HG03159 (cell line): ENCODE measurements at regions not wholly inside any gene's neighbourhood (a gene's known extent, or its start where the extent isn't known, plus 50 kb on each side); places are given as distances from the start of the nearest gene placed in this dataset.
"Not testable (repeated sequence)": the region's sequence is repeated elsewhere in the genome, so short reads cannot be mapped to it uniquely, and the experiment has no call there.

Source experiments
- ATAC-seq: cut with Tn5 transposase; IDR thresholded peaks from one replicate; pipeline ENCODE4 v1.9.1; 2021; ENCODE audit warnings: mild to moderate bottlenecking, moderate library complexity; ENCODE audit not compliant: unreplicated experiment

GRCh38 chr2:188645986-188646385 is 328.2 kb upstream of the COL3A1 start:
- ATAC-seq = no peak

DNA sequence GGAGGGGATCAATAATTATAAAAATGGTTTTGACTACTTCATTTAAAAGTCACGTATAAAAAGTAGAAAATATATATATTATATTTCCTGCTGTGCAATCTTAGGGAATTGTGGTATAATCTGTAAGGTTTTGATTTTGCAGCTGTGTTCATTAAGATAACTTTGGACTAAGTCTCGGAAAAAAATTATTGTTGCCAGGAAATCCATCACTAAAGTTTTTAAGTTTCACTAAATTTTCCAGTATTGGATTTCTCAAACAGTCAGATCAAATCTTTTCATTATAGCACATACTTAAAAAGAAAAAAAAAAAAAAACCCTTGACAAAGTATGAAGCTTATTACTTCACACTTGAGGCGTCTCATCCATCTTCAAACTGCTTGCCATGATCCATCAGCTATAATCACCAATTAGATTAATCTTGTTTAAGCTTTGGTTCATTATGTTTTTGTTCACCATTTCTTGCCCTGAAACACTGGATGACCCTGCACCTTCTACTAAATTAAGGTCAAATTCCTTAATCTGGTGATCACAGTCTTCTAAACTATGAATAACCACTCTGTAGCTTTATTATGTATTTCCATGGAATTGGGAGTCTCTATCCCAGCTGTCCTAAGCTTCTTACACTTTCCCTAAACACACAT is 326.6 kb upstream of the COL3A1 start:
- ATAC-seq = no peak

GRCh38 chr2:188659656-188660406 is 314.3 kb upstream of the COL3A1 start:
- ATAC-seq = no peak

- ATAC-seq = no peak
Observed at GRCh38 chr2:188663301-188663700, 310.9 kb upstream of the COL3A1 start.

DNA sequence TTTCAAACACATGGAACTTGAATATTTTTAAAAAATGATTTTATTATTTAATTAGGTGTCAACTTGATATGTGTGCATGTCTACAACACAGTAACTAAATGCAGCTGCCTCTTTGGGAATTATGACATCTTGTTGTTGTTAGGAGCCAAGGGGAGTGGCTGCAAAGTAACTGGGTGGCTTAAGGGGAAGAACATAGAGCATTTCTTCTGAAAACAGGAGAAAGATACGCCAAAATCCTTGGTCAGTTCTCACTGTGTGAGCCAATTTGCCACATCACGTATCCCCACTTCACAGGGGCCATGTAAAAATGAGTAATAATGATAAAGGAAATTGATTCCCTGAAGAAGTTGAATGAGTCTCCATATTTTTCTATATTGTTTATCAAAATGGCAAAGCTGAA is 309.8 kb upstream of the COL3A1 start:
- ATAC-seq = no peak

DNA sequence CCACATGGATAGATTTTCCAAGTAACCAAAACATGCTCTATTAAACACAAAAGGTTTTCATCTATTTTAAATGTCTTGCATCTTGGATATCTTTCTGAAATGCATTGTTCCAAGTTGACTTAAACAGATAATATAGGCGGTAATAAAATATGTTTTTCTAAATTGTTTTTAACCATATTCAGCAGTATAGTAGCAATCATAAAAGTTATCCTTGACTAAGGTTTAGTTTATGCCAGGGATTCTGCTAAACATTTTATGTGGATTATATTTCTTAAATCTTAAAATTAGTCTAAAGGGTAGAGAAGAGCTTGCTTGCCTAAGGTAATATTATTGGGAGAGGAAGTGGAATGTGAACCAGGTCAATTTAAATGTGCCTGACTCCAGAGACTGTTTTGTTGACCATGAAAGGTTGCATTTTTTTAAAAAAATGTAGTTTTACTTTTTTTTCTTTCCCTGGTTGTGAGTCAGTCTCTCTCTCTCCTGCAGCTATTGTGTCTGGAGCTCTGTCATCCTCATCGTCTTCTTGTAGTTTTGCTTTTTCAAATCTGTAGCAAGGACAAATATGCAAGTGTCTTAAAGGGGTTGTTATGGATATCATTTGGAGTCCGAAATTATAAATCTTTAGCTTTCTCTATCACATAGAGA is 309.1 kb upstream of the COL3A1 start:
- no peak for ATAC-seq

DNA sequence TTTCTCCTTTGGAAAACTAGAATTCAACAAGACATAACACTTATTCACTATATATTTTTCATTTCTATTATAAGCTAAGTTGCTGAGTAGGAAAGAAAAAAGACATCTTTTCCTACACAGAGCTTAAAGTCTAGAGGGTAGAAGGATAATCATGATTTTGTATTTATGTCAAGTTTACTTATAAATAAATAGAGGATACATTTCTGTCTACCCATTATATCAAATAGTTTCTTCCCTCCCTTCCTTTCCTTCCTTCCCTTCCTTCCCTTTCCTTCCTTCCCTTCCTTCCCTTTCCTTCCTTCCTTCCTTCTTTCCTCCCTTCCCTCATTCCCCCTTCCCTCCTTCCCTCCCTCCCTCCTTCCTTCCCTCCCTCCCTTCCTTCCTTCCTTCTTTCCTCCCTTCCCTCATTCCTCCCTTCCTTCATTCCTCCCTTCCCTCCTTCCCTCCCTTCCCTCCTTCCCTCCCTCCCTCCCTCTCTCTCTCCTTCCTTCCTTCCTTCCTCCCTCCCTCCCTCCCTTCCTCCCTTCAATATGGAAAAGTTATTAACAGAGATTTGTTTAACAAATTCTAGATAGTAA is 308.4 kb upstream of the COL3A1 start:
- no peak for ATAC-seq

GRCh38 chr2:188666503-188666902 is 307.7 kb upstream of the COL3A1 start:
- ATAC-seq = no peak

DNA sequence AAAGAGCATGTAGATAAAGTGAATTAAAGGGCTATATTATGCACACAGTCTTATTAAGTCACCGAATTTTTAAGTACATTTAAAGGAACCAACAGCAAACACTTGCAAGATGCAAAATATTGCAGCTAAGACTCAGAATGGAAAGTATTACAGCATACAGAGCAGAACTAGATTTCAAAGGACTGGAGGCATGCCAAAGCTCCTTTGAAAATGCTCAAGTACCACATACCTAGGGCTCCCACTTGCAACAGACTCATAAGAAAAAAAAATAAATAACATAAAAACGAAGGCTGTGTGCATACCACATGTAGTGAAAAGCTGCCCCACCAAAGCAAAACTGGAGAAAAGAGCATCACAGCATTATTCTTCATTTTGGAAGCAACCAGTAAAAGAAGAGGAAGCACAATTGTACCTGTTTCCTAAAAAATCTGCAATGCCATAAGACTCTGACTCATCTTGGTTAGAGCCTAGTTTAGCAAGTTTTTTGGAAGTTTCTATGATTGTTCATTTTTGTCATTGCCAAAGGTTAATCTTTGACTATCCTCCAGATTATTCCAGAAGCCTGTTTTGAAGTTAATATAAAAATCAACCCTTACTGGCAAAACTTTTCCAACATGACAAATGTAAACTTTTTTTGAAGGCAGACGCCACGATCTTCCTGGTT is 306.0 kb upstream of the COL3A1 start:
- no peak for ATAC-seq

DNA sequence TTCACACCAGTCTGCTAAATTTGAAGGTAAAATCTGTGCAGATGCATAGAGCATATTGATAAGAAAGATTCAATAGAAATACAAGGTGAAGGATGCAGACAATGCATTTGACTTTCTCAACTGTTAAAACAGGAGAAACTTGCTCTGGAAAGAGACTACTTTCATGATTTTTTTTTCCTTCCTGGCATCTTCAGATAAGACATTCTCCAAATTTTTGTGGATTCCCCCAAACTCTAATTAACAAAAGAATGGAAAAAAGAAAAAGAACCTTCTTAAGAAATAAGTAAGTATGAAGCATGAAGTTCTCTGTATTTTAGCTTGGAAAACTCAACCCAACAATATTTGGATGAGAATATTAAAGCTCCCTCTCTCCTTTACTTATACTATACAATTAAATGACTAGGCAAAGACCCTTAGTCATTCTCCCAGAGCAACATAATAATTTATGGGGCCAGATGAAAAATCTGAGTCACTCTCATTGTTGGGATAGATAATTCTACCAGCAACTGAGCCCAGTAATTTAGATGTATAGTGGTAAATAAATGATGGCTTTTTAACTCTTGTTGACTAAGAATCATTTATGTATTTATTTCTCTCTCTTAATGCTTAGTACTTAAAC is 298.7 kb upstream of the COL3A1 start:
- ATAC-seq = no peak

- ATAC-seq = no peak
Observed at GRCh38 chr2:188676010-188676400, 298.2 kb upstream of the COL3A1 start.

DNA sequence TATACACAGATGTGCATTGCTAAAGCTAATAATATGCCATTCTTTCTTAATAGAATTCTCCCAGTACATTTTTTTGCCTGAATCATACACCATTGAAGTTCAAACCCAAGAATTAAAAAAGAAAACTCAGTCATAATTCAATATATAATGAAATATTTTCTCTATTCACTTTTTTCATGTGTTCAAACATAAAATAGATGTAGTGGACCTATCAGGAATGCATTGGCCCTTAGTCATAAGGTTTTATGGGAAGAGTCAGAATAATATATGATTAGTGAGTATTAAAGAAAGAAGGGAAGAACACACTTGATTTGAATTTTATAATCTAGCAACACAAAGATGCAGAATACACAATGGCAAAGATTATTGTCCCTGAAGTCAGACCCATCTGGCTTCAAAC is 297.0 kb upstream of the COL3A1 start:
- no peak for ATAC-seq

DNA sequence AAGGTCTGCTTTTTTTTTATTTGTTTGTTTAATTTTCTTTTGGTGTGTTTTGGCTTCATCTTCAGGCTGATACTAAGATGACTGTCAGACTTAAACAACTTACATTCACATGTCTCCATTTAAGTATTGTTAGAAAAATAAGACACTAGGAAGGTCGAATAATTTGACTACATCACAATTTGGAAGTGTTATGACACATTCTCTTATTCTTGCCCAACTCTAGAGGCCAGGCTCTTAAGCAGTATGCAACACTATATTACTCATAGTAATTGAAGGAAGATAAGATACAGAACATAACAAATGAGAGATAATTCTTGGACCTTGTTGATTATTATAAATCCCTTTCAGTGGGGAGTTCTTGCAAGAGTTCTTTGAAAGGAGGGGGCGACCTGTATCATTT is 295.3 kb upstream of the COL3A1 start:
- ATAC-seq = no peak

DNA sequence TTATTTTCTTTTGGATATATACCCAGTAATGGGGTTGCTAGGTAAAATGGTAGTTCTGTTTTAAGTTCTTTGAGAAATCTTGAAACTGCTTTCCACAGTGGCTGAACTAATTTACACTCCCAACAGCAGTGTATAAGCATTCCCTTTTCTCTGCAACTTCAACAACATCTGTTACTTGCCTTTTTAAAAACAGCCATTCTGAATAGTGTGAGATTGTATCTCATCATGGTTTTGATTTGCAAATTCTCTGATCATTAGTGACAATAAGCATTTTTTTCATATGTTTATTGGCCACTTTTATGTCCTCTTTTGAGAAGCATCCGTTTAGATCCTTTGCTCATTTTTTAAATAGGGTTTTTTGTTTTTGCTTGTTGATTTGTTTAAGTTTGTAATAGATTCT is 291.3 kb upstream of the COL3A1 start:
- ATAC-seq = no peak

DNA sequence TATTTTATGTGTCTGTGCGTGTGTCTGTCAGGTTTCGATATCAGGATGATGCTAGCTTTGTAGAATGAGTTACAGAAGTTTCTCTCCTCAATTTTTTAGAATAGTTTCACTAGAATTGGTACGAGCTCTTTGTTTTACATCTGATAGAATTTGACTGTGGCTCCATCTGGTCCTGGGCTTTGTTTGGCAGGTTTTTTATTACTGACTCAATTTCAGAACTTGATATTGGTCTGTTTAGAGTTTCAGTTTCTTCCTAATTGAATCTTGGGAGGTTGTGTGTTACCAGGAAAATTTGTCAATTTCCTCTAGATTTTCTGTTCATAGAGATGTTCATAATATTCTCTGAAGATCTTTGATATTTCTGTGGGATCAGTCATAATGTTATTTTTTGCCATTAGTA is 289.4 kb upstream of the COL3A1 start:
- no peak for ATAC-seq

DNA sequence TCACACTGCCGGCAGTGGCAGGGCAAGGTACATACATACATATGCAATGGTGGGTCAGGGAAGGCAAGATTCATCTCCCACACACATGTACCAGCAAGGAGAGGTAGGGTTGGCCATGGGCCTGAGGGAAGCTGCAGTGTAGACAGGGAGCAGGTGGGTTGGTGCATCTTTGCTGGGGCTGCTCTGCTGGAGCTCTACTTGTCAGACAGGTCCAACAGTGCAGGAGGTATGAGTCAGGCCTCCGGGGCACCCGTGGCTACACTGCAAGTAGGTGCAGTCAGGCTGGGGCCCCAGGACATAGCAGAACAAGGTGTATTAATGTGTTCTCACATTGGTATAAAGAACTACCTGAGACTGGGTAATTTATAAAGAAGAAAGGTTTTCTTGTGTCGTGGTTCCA is 281.1 kb upstream of the COL3A1 start:
- no peak for ATAC-seq

- no peak for ATAC-seq
Observed at GRCh38 chr2:188693771-188694170, 280.4 kb upstream of the COL3A1 start.

DNA sequence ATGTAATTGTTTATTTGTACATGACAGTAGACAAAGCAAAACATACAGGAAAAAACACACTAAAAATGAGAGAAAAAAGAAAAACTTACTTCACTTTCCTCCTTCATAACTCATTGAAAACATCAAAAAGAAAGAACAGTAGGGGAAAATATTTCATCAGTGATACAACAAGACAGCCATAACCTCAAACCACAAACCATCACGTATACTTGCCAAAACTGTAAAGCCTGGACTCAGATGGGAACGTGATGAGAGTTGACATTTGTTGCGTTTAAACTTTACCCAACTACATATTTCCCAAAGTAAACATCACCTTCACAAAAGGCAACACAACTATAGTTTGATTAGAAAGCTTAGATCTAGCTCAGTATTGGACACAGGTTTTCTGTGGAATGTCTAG is 278.2 kb upstream of the COL3A1 start:
- no peak for ATAC-seq

DNA sequence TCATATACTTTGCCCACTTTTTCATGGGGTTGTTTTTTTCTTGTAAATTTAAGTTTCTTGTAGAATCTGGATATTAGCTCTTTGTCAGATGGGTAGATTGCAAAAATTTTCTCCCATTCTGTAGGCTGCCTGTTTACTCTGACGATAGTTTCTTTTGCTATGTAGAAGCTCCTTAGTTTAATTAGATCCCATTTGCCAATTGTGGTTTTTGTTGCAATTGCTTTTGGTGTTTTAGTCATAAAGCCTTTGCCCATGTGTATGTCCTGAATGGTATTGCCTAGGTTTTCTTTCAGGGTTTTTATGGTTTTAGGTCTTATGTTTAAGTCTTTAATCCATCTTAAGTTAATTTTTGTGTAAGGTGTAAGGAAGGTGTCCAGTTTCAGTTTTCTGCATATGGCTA is 276.0 kb upstream of the COL3A1 start:
- ATAC-seq = not testable (repeated sequence)

DNA sequence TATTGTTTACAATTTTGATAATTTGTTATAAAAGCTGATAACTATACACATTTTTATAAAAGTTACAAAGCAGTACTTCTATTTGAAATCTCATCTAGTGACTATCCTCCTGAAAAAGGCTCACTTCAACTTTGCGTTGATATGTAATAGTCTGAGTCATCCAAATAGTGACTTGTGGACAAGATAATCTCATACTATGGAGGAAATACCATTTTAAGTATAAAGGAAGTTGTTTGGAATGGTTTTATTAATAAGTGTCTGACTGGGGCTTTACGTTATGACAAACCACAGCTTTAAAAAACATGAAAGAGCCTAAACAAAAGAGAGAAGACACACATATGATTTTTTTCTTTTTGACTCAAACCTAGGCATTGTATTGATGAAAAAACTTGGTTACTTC is 272.3 kb upstream of the COL3A1 start:
- peak; percentile 45 for ATAC-seq

DNA sequence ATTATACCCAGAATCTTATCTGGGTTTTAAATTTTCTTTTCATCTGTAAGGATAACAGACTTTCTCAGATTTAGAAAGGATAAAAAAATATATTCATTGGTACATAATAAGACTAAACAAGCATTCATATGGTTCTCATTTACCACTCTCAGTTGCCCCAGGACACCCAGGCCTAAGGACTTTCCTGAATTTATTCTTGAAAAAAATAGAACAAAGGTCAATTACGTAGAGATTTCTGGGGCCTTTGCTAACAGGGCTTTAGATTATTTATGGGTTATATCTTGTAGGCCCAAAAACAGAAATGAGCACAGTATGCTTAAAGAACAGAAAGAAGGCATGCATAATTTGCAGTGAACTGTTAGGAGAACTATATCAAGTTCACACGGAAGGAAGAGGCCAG is 269.0 kb upstream of the COL3A1 start:
- ATAC-seq = no peak
